ENCODE measurements at regions not wholly inside any gene's neighbourhood (a gene's known extent, or its start where the extent isn't known, plus 50 kb on each side); places are given as distances from the start of the nearest gene placed in this dataset.

- H3K14ac ChIP-seq (ENCODE audit: insufficient read length), result no peak overlapping the region
- H3K9me3 ChIP-seq (ENCODE audit: insufficient read depth in 2 of 2, low read depth in 1 of 2, low read length in 1 of 2), result no peaks in the 10 kb centered on the region
- ChIA-PET CTCF (ENCODE audit: partially characterized antibody) (interaction anchor here (1.0 to 2.3 kb wide), 4 partner anchors 50 to 167 kb away, joined by 3 to 13 read pairs (median 4); no protein-coding TSS in a partner anchor), POLR2A (ENCODE audit: partially characterized antibody) (interaction anchor here (0.7 kb wide), 1 partner anchor 10 kb away, joined by 3 read pairs; no protein-coding TSS in a partner anchor)
- no peak overlapping the region for H3K9ac ChIP-seq (replicated peaks in 1 of 4; ENCODE audit: extremely low read depth in 1 of 4, low read depth in 3 of 4, low read length in 3 of 4)
- no peaks in the 10 kb centered on the region for H3K23me2 ChIP-seq (ENCODE audit: low read depth, low read length)
- H3K4me3 ChIP-seq (ENCODE audit: extremely low read depth in 1 of 4, insufficient read depth in 2 of 4, low read depth in 3 of 4, low read length in 4 of 4), result no peak overlapping the region
- H3K36me3 ChIP-seq (ENCODE audit: control insufficient read depth in 2 of 4, insufficient read depth in 4 of 4, low read length in 3 of 4), result no peaks in the 10 kb centered on the region
- no peak overlapping the region for H2AK5ac ChIP-seq (ENCODE audit: low read depth, low read length)
- no peak overlapping the region for H3K18ac ChIP-seq (ENCODE audit: extremely low read depth, low read length)
- WGBS, 2 experiments (ENCODE audit: extremely low coverage in 1 of 2, insufficient coverage in 1 of 2, insufficient read length in 1 of 2, insufficient replicate concordance in 2 of 2, low coverage in 1 of 2, low lambda C conversion rate in 2 of 2, missing lambda C conversion rate in 1 of 2), result 88% methylated on average over 4 of the region's 4 CpGs; no CpG with 5 or more reads in 1 of the 2 experiments
- H4K20me1 ChIP-seq (replicated peaks in 1 of 2; ENCODE audit: control insufficient read depth in 1 of 2, insufficient read depth in 2 of 2, low read length in 2 of 2), result no peaks in the 10 kb centered on the region
- no peaks in the 10 kb centered on the region for H3K79me1 ChIP-seq (ENCODE audit: low read depth, low read length)
- H4K91ac ChIP-seq (replicated peaks; ENCODE audit: insufficient read length, low read length), result no peak overlapping the region
- DNase-seq (ENCODE audit: low read depth in 1 of 2, low spot score in 2 of 2) (no peak), FAIRE-seq (no peak)
- H3K79me2 ChIP-seq (ENCODE audit: control insufficient read depth in 1 of 2, insufficient read depth in 2 of 2, low read length in 2 of 2), result no peaks in the 10 kb centered on the region
- no peak overlapping the region for H4K8ac ChIP-seq (ENCODE audit: extremely low read depth, insufficient read depth, low read length)
- no peaks in the 10 kb centered on the region for H3K4me1 ChIP-seq (replicated peaks in 1 of 4; ENCODE audit: control insufficient read depth in 3 of 4, insufficient read depth in 4 of 4, low read length in 3 of 4)
- no peak overlapping the region for H3K23ac ChIP-seq (ENCODE audit: insufficient read length)
- H3K4me2 ChIP-seq (ENCODE audit: insufficient read depth in 1 of 2, low read depth in 2 of 2, low read length in 2 of 2), result no peak overlapping the region
- no peak overlapping the region for H3K27ac ChIP-seq (ENCODE audit: low read depth, low read length)
- H2BK5ac ChIP-seq (ENCODE audit: low read depth, low read length), result no peak overlapping the region
- H2BK12ac ChIP-seq (ENCODE audit: low read depth, low read length), result no peak overlapping the region
- no peak overlapping the region for H2BK15ac ChIP-seq (ENCODE audit: low read length)
- H2AFZ ChIP-seq (ENCODE audit: low read length), result no peak overlapping the region
- no peak overlapping the region for H2BK120ac ChIP-seq (replicated peaks; ENCODE audit: low read depth, low read length)
- no peaks in the 10 kb centered on the region for H3K27me3 ChIP-seq (replicated peaks in 1 of 4; ENCODE audit: control insufficient read depth in 3 of 4, extremely low read depth in 1 of 4, insufficient read depth in 3 of 4, low read length in 3 of 4)
- no peak overlapping the region for H3K4ac ChIP-seq (replicated peaks; ENCODE audit: insufficient read length, low read depth, low read length)
- H2BK20ac ChIP-seq (ENCODE audit: low read length), result no peak overlapping the region
- no peak overlapping the region for H3K56ac ChIP-seq (replicated peaks; ENCODE audit: insufficient read length, low read depth, low read length)
- H4K5ac ChIP-seq (ENCODE audit: insufficient read length, low read depth, low read length), result no peak overlapping the region
- TF ChIP-seq TEAD4 (IDR thresholded peaks at IDR 0.05; ENCODE audit: low read depth, low read length) (no peak), POLR2AphosphoS5 (IDR thresholded peaks at IDR 0.05; ENCODE audit: low read depth, low read length) (no peak), YY1 (IDR thresholded peaks at IDR 0.05; ENCODE audit: low read depth, low read length) (no peak), KDM4A (IDR thresholded peaks at IDR 0.05; ENCODE audit: low read depth, low read length, severe bottlenecking) (no peak), MAFK (IDR thresholded peaks at IDR 0.05; ENCODE audit: low read depth, low read length) (no peak), CBX8 (IDR thresholded peaks at IDR 0.05; ENCODE audit: borderline replicate concordance, low read depth, low read length) (no peak), SUZ12 (IDR thresholded peaks at IDR 0.05; ENCODE audit: low read length) (no peak), RAD21 (IDR thresholded peaks at IDR 0.05 in 1 of 2, conservative IDR thresholded peaks at IDR 0.05 in 1 of 2; ENCODE audit: low read depth in 2 of 2, low read length in 2 of 2) (no peak), SP2 (IDR thresholded peaks at IDR 0.05; ENCODE audit: low read length) (no peak), HDAC6 (IDR thresholded peaks at IDR 0.05; ENCODE audit: low read depth, low read length) (no peak), CBX5 (IDR thresholded peaks at IDR 0.05; ENCODE audit: low read depth, low read length) (no peak), ASH2L (IDR thresholded peaks at IDR 0.05; ENCODE audit: low read length) (no peak), RFX5 (IDR thresholded peaks at IDR 0.05; ENCODE audit: borderline replicate concordance, low read depth, low read length) (no peak), KDM5A (IDR thresholded peaks at IDR 0.05; ENCODE audit: low read length) (no peak), BACH1 (IDR thresholded peaks at IDR 0.05; ENCODE audit: low read length) (no peak), RXRA (IDR thresholded peaks at IDR 0.05; ENCODE audit: insufficient read depth, low read depth, low read length) (no peak)
These were observed 241.6 kb downstream of the SNX10 start for GRCh38 chr7:26533217-26533616.
